H9 (cell line): ENCODE measurements at regions not wholly inside any gene's neighbourhood (a gene's known extent, or its start where the extent isn't known, plus 50 kb on each side); places are given as distances from the start of the nearest gene placed in this dataset.

Source experiments
- DNase-seq: peaks from one replicate; pipeline ENCODE4 v3.0.0-alpha.2; 2017
- H2AFZ ChIP-seq: one replicate; pipeline ENCODE4 v1.6.1; 2013; ENCODE audit warnings: mild to moderate bottlenecking, low read length, control low read depth, moderate library complexity
- H2AK5ac ChIP-seq: 2 replicates; pipeline ENCODE4 v1.6.1; 2013; ENCODE audit warnings: low read length, control low read depth, mixed read lengths; ENCODE audit not compliant: insufficient read length
- H2BK120ac ChIP-seq: one replicate; pipeline ENCODE4 v1.6.1; 2013; ENCODE audit warnings: low read depth, mild to moderate bottlenecking, low read length, control low read depth, inconsistent platforms; ENCODE audit not compliant: poor library complexity, severe bottlenecking
- H2BK12ac ChIP-seq: 2 replicates; pipeline ENCODE4 v1.6.1; 2013; ENCODE audit warnings: low read length, control low read depth, mixed read lengths, low read depth; ENCODE audit not compliant: insufficient read length
- H2BK15ac ChIP-seq: 2 replicates; pipeline ENCODE4 v1.6.1; 2013; ENCODE audit warnings: low read depth, low read length, control low read depth
- H2BK20ac ChIP-seq: one replicate; pipeline ENCODE4 v1.6.1; 2013; ENCODE audit warnings: low read depth, mild to moderate bottlenecking, low read length, control low read depth, inconsistent platforms; ENCODE audit not compliant: poor library complexity, severe bottlenecking
- H2BK5ac ChIP-seq: 2 replicates; pipeline ENCODE4 v1.6.1; 2013; ENCODE audit warnings: low read length, control low read depth, mixed read lengths; ENCODE audit not compliant: insufficient read length
- H3K14ac ChIP-seq: 2 replicates; pipeline ENCODE4 v1.6.1; 2013; ENCODE audit warnings: low read length, control low read depth; ENCODE audit not compliant: insufficient read depth
- H3K18ac ChIP-seq: 2 replicates; pipeline ENCODE4 v1.6.1; 2013; ENCODE audit warnings: low read depth, mild to moderate bottlenecking, mixed read lengths, low read length, control low read depth; ENCODE audit not compliant: insufficient read length
- H3K23ac ChIP-seq: 2 replicates; pipeline ENCODE4 v1.6.1; 2013; ENCODE audit warnings: low read length, control low read depth, mixed read lengths, low read depth; ENCODE audit not compliant: insufficient read length
- H3K23me2 ChIP-seq: 2 replicates; pipeline ENCODE4 v1.6.1; 2013; ENCODE audit warnings: low read depth, mild to moderate bottlenecking, mixed read lengths, low read length, control low read depth; ENCODE audit not compliant: insufficient read length, poor library complexity, severe bottlenecking
- H3K27ac ChIP-seq: 2 replicates; pipeline ENCODE4 v1.5.1; 2013; ENCODE audit warnings: low read length, control low read depth, mixed read lengths, low read depth; ENCODE audit not compliant: insufficient read length
- H3K27me3 ChIP-seq: 2 replicates; pipeline ENCODE4 v1.6.1; 2013; ENCODE audit warnings: low read length, control low read depth, inconsistent platforms; ENCODE audit not compliant: insufficient read depth
- H3K4ac ChIP-seq: 2 replicates; pipeline ENCODE4 v1.6.1; 2013; ENCODE audit warnings: low read depth, mild to moderate bottlenecking, control low read depth, inconsistent platforms, low read length, moderate library complexity
- H3K4me1 ChIP-seq: 2 replicates; pipeline ENCODE4 v1.6.1; 2013; ENCODE audit warnings: low read length, control low read depth, inconsistent platforms; ENCODE audit not compliant: insufficient read depth
- H3K4me2 ChIP-seq: 2 replicates; pipeline ENCODE4 v1.6.1; 2013; ENCODE audit warnings: low read length, control low read depth, mixed read lengths; ENCODE audit not compliant: insufficient read length, insufficient read depth
- H3K56ac ChIP-seq: 2 replicates; pipeline ENCODE4 v1.6.1; 2013; ENCODE audit warnings: low read depth, mild to moderate bottlenecking, mixed read lengths, low read length, control low read depth; ENCODE audit not compliant: insufficient read length
- H3K79me1 ChIP-seq: 2 replicates; pipeline ENCODE4 v1.6.1; 2013; ENCODE audit warnings: low read depth, mild to moderate bottlenecking, moderate library complexity, low read length, control low read depth, inconsistent platforms; ENCODE audit not compliant: insufficient read depth, poor library complexity, severe bottlenecking
- H3K79me2 ChIP-seq: 2 replicates; pipeline ENCODE4 v1.6.1; 2013; ENCODE audit warnings: low read length, control low read depth, inconsistent platforms; ENCODE audit not compliant: insufficient read depth
- H3K9ac ChIP-seq: 2 replicates; pipeline ENCODE4 v1.6.1; 2013; ENCODE audit warnings: low read length, control low read depth, mixed read lengths; ENCODE audit not compliant: insufficient read length; ENCODE audit errors: extremely low read depth
- H3K9me3 ChIP-seq: one replicate; pipeline ENCODE4 v1.6.1; 2013; ENCODE audit warnings: low read depth, low read length, inconsistent platforms; ENCODE audit not compliant: control insufficient read depth
- H3T11ph ChIP-seq: one replicate; pipeline ENCODE4 v1.6.1; 2013; ENCODE audit warnings: mild to moderate bottlenecking, low read length, control low read depth, inconsistent platforms
- H4K20me1 ChIP-seq: one replicate; pipeline ENCODE4 v1.6.1; 2013; ENCODE audit not compliant: control insufficient read depth, insufficient read length, insufficient read depth
- H4K5ac ChIP-seq: 2 replicates; pipeline ENCODE4 v1.6.1; 2013; ENCODE audit warnings: low read depth, mild to moderate bottlenecking, mixed read lengths, low read length, control low read depth; ENCODE audit not compliant: insufficient read length
- H4K8ac ChIP-seq: replicated peaks from 2 replicates; pipeline ENCODE4 v1.6.1; 2013; ENCODE audit warnings: low read length, control low read depth, mixed read lengths, low read depth; ENCODE audit not compliant: insufficient read length
- H4K91ac ChIP-seq: 2 replicates; pipeline ENCODE4 v1.6.1; 2013; ENCODE audit warnings: low read depth, mild to moderate bottlenecking, moderate library complexity, mixed read lengths, low read length, control low read depth; ENCODE audit not compliant: insufficient read length
- H3K27ac Mint-ChIP-seq, 3 experiments: 2 replicates in 2 of 3; 3 replicates in 1 of 3; pipeline ENCODE4 v1.8.0; 2020 to 2021; ENCODE audit warnings: mixed read lengths in 3 of 3, mild to moderate bottlenecking in 1 of 3, moderate library complexity in 1 of 3
- H3K27me3 Mint-ChIP-seq: 2 replicates; pipeline ENCODE4 v1.8.0; 2021; ENCODE audit warnings: low read depth, mild to moderate bottlenecking, moderate library complexity, mixed read lengths
- H3K36me3 Mint-ChIP-seq, 3 experiments: 2 replicates in 2 of 3; 3 replicates in 1 of 3; pipeline ENCODE4 v1.8.0; 2020 to 2021; ENCODE audit warnings: low read depth in 3 of 3, mixed read lengths in 3 of 3; ENCODE audit not compliant: insufficient read depth in 1 of 3
- H3K4me1 Mint-ChIP-seq, 2 experiments: 2 replicates each; pipeline ENCODE4 v1.8.0; 2020; ENCODE audit warnings: mixed read lengths in 2 of 2
- H3K4me3 Mint-ChIP-seq, 2 experiments: 2 replicates in 1 of 2; 3 replicates in 1 of 2; pipeline ENCODE4 v1.8.0; 2020 to 2021; ENCODE audit warnings: mild to moderate bottlenecking in 2 of 2, mixed read lengths in 2 of 2, moderate library complexity in 1 of 2
- H3K9me3 Mint-ChIP-seq, 2 experiments: 2 replicates in 1 of 2; 3 replicates in 1 of 2; pipeline ENCODE4 v1.8.0; 2020; ENCODE audit warnings: mild to moderate bottlenecking in 2 of 2, mixed read lengths in 2 of 2, moderate library complexity in 1 of 2
- WGBS: extraction: QIAGEN DNeasy Blood & Tissue Kit; methylation state at CpG from one replicate; pipeline ENCODE4 v1.1.7; 2013; ENCODE audit warnings: missing lambda C conversion rate, low lambda C conversion rate, mixed read lengths; ENCODE audit not compliant: insufficient read length; ENCODE audit errors: extremely low coverage; 5-methylcytosine and 5-hydroxymethylcytosine counted together
- TF ChIP-seq, protein P1 (sequence below): fragments of 200-600 bp; sonication (generic); conservative IDR thresholded peaks from 3 replicates; pipeline ENCODE4 v1.8.0; 2021; ENCODE audit warnings: antibody characterized with exemption, mild to moderate bottlenecking

DNA sequence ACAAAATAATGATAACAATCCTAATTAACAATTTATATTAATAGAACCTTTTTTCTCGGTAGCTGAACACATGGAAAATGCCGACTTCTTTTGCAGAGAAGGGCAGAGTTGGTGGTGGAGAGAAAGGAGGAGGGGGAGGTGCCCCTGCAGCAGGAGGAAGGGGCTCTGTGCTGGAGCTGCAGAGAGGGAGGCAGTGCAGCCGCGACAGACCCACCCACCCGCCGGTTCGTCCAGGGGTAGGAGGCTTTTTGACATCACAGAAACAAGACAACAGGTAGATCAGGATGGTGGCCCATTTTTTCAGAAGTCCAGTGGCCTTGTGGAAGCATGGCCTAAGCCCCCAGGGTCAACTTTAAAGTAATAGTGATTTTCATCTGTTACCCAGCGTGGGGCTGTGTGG is 321.1 kb upstream of the SALL3 start:
- no CpG with 5 or more reads among the region's 8 CpGs for WGBS
- Histone ChIP-seq H4K91ac (no peak overlapping the region), H3K4ac (no peak overlapping the region), H3K27ac (no peak overlapping the region), H3K23me2 (no peaks in the 10 kb centered on the region), H3K23ac (no peak overlapping the region), H3K18ac (no peak overlapping the region), H3T11ph (no peak overlapping the region), H2AK5ac (no peak overlapping the region), H3K27me3 (no peaks in the 10 kb centered on the region), H2AFZ (no peak overlapping the region), H3K4me2 (no peak overlapping the region), H3K79me2 (no peaks in the 10 kb centered on the region), H3K56ac (no peak overlapping the region), H3K9me3 (peaks cover 10% of the 10 kb centered on the region), H2BK120ac (no peak overlapping the region), H4K5ac (no peak overlapping the region), H2BK12ac (no peak overlapping the region), H3K14ac (no peak overlapping the region), H2BK5ac (no peak overlapping the region), H4K8ac (no peak overlapping the region), H2BK15ac (no peak overlapping the region), H3K4me1 (no peaks in the 10 kb centered on the region), H3K79me1 (no peaks in the 10 kb centered on the region), H3K9ac (no peak overlapping the region), H4K20me1 (no peaks in the 10 kb centered on the region), H2BK20ac (no peak overlapping the region)
- TF ChIP-seq, protein P1, sequence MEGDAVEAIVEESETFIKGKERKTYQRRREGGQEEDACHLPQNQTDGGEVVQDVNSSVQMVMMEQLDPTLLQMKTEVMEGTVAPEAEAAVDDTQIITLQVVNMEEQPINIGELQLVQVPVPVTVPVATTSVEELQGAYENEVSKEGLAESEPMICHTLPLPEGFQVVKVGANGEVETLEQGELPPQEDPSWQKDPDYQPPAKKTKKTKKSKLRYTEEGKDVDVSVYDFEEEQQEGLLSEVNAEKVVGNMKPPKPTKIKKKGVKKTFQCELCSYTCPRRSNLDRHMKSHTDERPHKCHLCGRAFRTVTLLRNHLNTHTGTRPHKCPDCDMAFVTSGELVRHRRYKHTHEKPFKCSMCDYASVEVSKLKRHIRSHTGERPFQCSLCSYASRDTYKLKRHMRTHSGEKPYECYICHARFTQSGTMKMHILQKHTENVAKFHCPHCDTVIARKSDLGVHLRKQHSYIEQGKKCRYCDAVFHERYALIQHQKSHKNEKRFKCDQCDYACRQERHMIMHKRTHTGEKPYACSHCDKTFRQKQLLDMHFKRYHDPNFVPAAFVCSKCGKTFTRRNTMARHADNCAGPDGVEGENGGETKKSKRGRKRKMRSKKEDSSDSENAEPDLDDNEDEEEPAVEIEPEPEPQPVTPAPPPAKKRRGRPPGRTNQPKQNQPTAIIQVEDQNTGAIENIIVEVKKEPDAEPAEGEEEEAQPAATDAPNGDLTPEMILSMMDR = no peak
- peaks cover 5 to 15% (median 7%) of the 10 kb centered on the region in 3 experiments for H3K36me3 Mint-ChIP-seq
- no peak for DNase-seq
- no peak overlapping the region for H3K27ac Mint-ChIP-seq
- peaks cover 18% of the 10 kb centered on the region for H3K27me3 Mint-ChIP-seq
- H3K9me3 Mint-ChIP-seq = peaks cover 29 to 31% of the 10 kb centered on the region in 2 experiments
- H3K4me3 Mint-ChIP-seq = no peak overlapping the region
- H3K4me1 Mint-ChIP-seq = no peaks in the 10 kb centered on the region
